G401 (cell line): ENCODE measurements at regions not wholly inside any gene's neighbourhood (a gene's known extent, or its start where the extent isn't known, plus 50 kb on each side); places are given as distances from the start of the nearest gene placed in this dataset.
A peak's percentile ranks its signal among the peaks of the same experiment; 100 is the strongest.
"Not testable (repeated sequence)": the region's sequence is repeated elsewhere in the genome, so short reads cannot be mapped to it uniquely, and the experiment has no call there.

Experiments
- DNase-seq: peaks from one replicate; pipeline ENCODE4 v3.0.0-alpha.2; 2015; ENCODE audit warnings: low spot score
- in situ Hi-C: cut with HindIII; loops from 2 replicates; pipeline ENCODE4 v1.10.0; 2016; ENCODE audit warnings: low sequenced_read_pairs, mixed read lengths

GRCh38 chr2:40002339-40002738, 223.3 kb upstream of the THUMPD2 start:
- no peak for DNase-seq
- in situ Hi-C loops = no loop called here

GRCh38 chr2:39999864-40000263, 220.8 kb upstream of the THUMPD2 start:
- no peak for DNase-seq
- in situ Hi-C loops = no loop called here

GRCh38 chr2:39998617-39999016, 219.6 kb upstream of the THUMPD2 start:
- peak; percentile 1 for DNase-seq
- in situ Hi-C loops = no loop called here

- no peak for DNase-seq
- in situ Hi-C loops = no loop called here
Measured at GRCh38 chr2:39996653-39997080, 217.6 kb upstream of the THUMPD2 start.

- in situ Hi-C loops = no loop called here
- DNase-seq = no peak
Measured at GRCh38 chr2:39995005-39995737, 216.1 kb upstream of the THUMPD2 start.

GRCh38 chr2:39994151-39994550, 215.1 kb upstream of the THUMPD2 start:
- DNase-seq = no peak
- in situ Hi-C loops = no loop called here

GRCh38 chr2:39991298-39991697, 212.2 kb upstream of the THUMPD2 start:
- in situ Hi-C loops = no loop called here
- DNase-seq = no peak

- in situ Hi-C loops = no loop called here
- no peak for DNase-seq
Measured at GRCh38 chr2:39990335-39990900, 211.4 kb upstream of the THUMPD2 start.

- in situ Hi-C loops = no loop called here
- no peak for DNase-seq
Measured at GRCh38 chr2:39989888-39990287, 210.8 kb upstream of the THUMPD2 start.

- no peak for DNase-seq
- in situ Hi-C loops = no loop called here
Measured at GRCh38 chr2:39981883-39982311, 202.8 kb upstream of the THUMPD2 start.

- in situ Hi-C loops = no loop called here
- DNase-seq = no peak
Measured at GRCh38 chr2:39975476-39976020, 196.5 kb upstream of the THUMPD2 start.

- in situ Hi-C loops = no loop called here
- DNase-seq = no peak
Measured at GRCh38 chr2:39968037-39968436, 189.0 kb upstream of the THUMPD2 start.

- DNase-seq = peak; percentile 35
- in situ Hi-C loops = not testable (repeated sequence)
Measured at GRCh38 chr2:39960681-39961080, 181.6 kb upstream of the THUMPD2 start.

- in situ Hi-C loops = no loop called here
- no peak for DNase-seq
Measured at GRCh38 chr2:39954346-39954745, 175.3 kb upstream of the THUMPD2 start.

- no peak for DNase-seq
- in situ Hi-C loops = no loop called here
Measured at GRCh38 chr2:39949131-39949530, 170.1 kb upstream of the THUMPD2 start.

GRCh38 chr2:39948016-39948719, 169.1 kb upstream of the THUMPD2 start:
- no peak for DNase-seq
- in situ Hi-C loops = no loop called here

- no peak for DNase-seq
- in situ Hi-C loops = no loop called here
Measured at GRCh38 chr2:39947294-39948015, 168.4 kb upstream of the THUMPD2 start.

- in situ Hi-C loops = no loop called here
Measured at GRCh38 chr2:39942950-39943349, 163.9 kb upstream of the THUMPD2 start.

GRCh38 chr2:39938035-39938835, 159.2 kb upstream of the THUMPD2 start:
- in situ Hi-C loops = no loop called here
- DNase-seq = no peak

More at GRCh38 chr2:39942950-39943349, 163.9 kb upstream of the THUMPD2 start:
- no peak for DNase-seq
